Neural cell (in vitro differentiated cells): ENCODE measurements at regions not wholly inside any gene's neighbourhood (a gene's known extent, or its start where the extent isn't known, plus 50 kb on each side); places are given as distances from the start of the nearest gene placed in this dataset.

Source experiments
- H2AFZ ChIP-seq: fragments of 200-600, 300-800 bp; sonication (generic), shearing (Covaris generic); 2 replicates; pipeline ENCODE4 v1.6.0; 2014; ENCODE audit warnings: low read depth, mild to moderate bottlenecking, antibody characterized with exemption, low read length, moderate library complexity
- H3F3A ChIP-seq: fragments of 200-600 bp; shearing (Covaris generic); 2 replicates; pipeline ENCODE4 v1.6.1; 2016; ENCODE audit warnings: mild to moderate bottlenecking, moderate library complexity, mixed read lengths, antibody characterized with exemption, low read length; ENCODE audit not compliant: insufficient read depth, poor library complexity, severe bottlenecking
- H3K27ac ChIP-seq: fragments of 200-600, 300-800 bp; sonication (generic), shearing (Covaris generic); 2 replicates; pipeline ENCODE4 v1.5.1; 2014; ENCODE audit warnings: mild to moderate bottlenecking, low read length, moderate library complexity
- H3K27me3 ChIP-seq: fragments of 300-800, 200-600 bp; sonication (generic), shearing (Covaris generic); 2 replicates; pipeline ENCODE4 v1.6.0; 2014; ENCODE audit warnings: mild to moderate bottlenecking, low read depth, low read length, moderate library complexity; ENCODE audit not compliant: insufficient read depth
- H3K36me3 ChIP-seq: fragments of 300-800, 200-600 bp; sonication (generic), shearing (Covaris generic); 2 replicates; pipeline ENCODE4 v1.5.1; 2014; ENCODE audit warnings: mild to moderate bottlenecking, antibody characterized with exemption, low read length, moderate library complexity; ENCODE audit not compliant: insufficient read depth
- H3K4me2 ChIP-seq: fragments of 300-800, 200-600 bp; sonication (generic), shearing (Covaris generic); 2 replicates; pipeline ENCODE4 v1.6.0; 2014; ENCODE audit warnings: mild to moderate bottlenecking, low read length
- H3K4me3 ChIP-seq: fragments of 300-800, 200-600 bp; sonication (generic), shearing (Covaris generic); 2 replicates; pipeline ENCODE4 v1.5.1; 2014; ENCODE audit warnings: mild to moderate bottlenecking, low read length, moderate library complexity
- H3K79me2 ChIP-seq: fragments of 200-600 bp; shearing (Covaris generic); replicated peaks from 2 replicates; pipeline ENCODE4 v1.6.0; 2014; ENCODE audit warnings: mild to moderate bottlenecking, low read length, moderate library complexity; ENCODE audit not compliant: insufficient read depth
- H3K9ac ChIP-seq: fragments of 300-800, 200-600 bp; sonication (generic), shearing (Covaris generic); 2 replicates; pipeline ENCODE4 v1.6.1; 2016; ENCODE audit warnings: mild to moderate bottlenecking, low read length, mixed read lengths
- H3K9me2 ChIP-seq: fragments of 200-600 bp; shearing (Covaris generic); 2 replicates; pipeline ENCODE4 v1.6.1; 2016; ENCODE audit warnings: mild to moderate bottlenecking, low read length, mixed read lengths; ENCODE audit not compliant: insufficient read depth
- H3K9me3 ChIP-seq: fragments of 200-600, 300-800 bp; sonication (generic), shearing (Covaris generic); 2 replicates; pipeline ENCODE4 v1.6.1; 2016; ENCODE audit warnings: mild to moderate bottlenecking, mixed run types, low read length, moderate library complexity, mixed read lengths
- H4K20me1 ChIP-seq: fragments of 200-600 bp; shearing (Covaris generic); 2 replicates; pipeline ENCODE4 v1.6.1; 2016; ENCODE audit warnings: mild to moderate bottlenecking, mixed run types; ENCODE audit not compliant: insufficient read depth
- EP300 ChIP-seq: fragments of 450-650 bp; conservative IDR thresholded peaks from 2 replicates; pipeline ENCODE4 v1.6.1; 2014; ENCODE audit warnings: antibody characterized with exemption, mild to moderate bottlenecking, moderate library complexity; ENCODE audit not compliant: poor library complexity, severe bottlenecking
- EZH2 ChIP-seq: fragments of 200-600, 300-800 bp; shearing (Covaris generic), sonication (generic); IDR thresholded peaks from 2 replicates; pipeline ENCODE4 v1.6.1; 2014; ENCODE audit warnings: antibody characterized with exemption, low read length, borderline replicate concordance, mild to moderate bottlenecking; ENCODE audit not compliant: insufficient read depth, poor library complexity, severe bottlenecking
- MXI1 ChIP-seq: fragments of 450-650 bp; conservative IDR thresholded peaks from 2 replicates; pipeline ENCODE4 v1.6.1; 2014; ENCODE audit warnings: antibody characterized with exemption, mild to moderate bottlenecking; ENCODE audit not compliant: poor library complexity, severe bottlenecking
- POLR2AphosphoS5 ChIP-seq: IDR thresholded peaks from 2 replicates; pipeline ENCODE4 v1.6.1; 2012
- RAD21 ChIP-seq: fragments of 450-650 bp; conservative IDR thresholded peaks from 2 replicates; pipeline ENCODE4 v1.6.1; 2014; ENCODE audit warnings: antibody characterized with exemption, mild to moderate bottlenecking, moderate library complexity
- SMC3 ChIP-seq: fragments of 450-650 bp; conservative IDR thresholded peaks from 2 replicates; pipeline ENCODE4 v1.6.1; 2014; ENCODE audit warnings: antibody characterized with exemption, mild to moderate bottlenecking, moderate library complexity; ENCODE audit not compliant: poor library complexity
- TAF1 ChIP-seq: IDR thresholded peaks from 2 replicates; pipeline ENCODE4 v1.6.1; 2012; ENCODE audit warnings: low read depth
- TF ChIP-seq, protein P1 (sequence below): fragments of 450-650 bp; IDR thresholded peaks from 2 replicates; pipeline ENCODE4 v1.5.1; 2014; ENCODE audit warnings: antibody characterized with exemption, mild to moderate bottlenecking, moderate library complexity; ENCODE audit not compliant: poor library complexity, severe bottlenecking
- TF ChIP-seq, protein P2 (sequence below): IDR thresholded peaks from 2 replicates; pipeline ENCODE4 v1.6.1; 2012; ENCODE audit warnings: borderline replicate concordance

DNA sequence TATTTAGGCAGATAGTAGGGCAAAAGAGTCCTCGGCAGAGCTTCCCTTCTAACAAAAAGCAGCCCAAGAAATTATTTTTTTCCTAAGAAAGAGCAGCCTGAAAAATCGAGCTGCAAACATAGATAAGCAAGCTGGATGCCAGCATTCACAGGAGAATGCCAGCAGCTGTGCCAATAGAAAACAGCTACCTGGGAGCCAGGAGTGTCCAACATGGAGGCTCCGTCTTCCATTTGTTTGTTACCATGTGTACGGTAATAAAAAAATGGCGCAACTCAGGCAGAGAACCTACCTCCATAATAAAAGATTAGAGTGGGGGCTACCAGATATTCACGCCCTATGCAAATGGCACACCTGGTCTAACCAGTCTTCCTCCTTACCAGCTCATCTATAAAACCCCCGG, 77.6 kb upstream of the IPO5 start:
- TF ChIP-seq SMC3 (no peak), RAD21 (no peak)
- no peaks in the 10 kb centered on the region for H4K20me1 ChIP-seq
- no peak overlapping the region for H3K4me2 ChIP-seq
- H2AFZ ChIP-seq: no peak overlapping the region
- no peaks in the 10 kb centered on the region for H3K27me3 ChIP-seq
- H3K9me2 ChIP-seq: no peaks in the 10 kb centered on the region
- H3K4me3 ChIP-seq: no peak overlapping the region
- H3K36me3 ChIP-seq: no peaks in the 10 kb centered on the region
- no peak overlapping the region for H3K27ac ChIP-seq
- H3K9ac ChIP-seq: no peak overlapping the region
- no peaks in the 10 kb centered on the region for H3K79me2 ChIP-seq
- no peaks in the 10 kb centered on the region for H3F3A ChIP-seq
- no peaks in the 10 kb centered on the region for H3K9me3 ChIP-seq

DNA sequence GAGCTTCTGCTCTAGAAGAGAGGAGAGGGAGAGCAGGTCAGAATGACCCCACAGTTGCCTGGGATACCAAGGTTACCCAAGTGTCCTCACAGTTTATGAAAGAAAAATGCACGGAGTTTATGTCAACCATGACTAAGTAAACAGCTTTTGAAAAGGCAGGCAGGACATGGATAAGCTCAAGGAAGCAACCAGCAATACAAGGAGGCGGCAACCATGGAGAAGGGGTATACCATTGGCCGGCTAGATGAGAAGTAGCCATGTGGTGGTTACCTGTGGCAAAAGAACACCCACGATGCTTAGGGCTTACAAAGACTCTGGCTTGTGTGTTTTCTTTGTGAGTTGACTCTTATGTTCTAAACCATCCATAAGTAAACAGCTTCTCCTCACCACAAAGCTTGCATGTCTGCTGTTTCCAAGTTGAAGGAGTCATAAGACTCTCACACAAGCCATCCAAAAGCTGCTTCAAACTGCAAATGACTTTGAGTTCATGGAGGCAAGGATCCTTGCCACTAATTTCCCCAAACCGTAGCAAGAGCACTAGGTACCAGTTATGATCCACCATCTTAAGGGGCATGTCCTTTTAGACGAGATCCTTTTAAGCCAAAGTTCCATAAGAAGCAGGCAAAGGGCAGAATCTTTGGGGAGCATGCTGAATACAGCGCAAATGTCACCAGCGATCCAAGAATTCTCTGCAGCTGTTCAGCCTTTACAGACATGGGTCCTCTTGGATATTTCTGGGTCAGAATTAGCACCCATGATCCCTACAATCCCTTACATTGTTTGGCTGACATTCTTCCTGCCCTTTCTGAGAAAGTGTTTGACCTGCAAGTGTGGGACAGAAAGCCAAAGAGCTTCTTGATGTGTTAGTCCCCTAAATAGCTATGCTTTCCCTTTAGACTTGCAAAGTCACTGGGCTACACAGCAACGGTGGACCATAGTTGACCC, 74.8 kb upstream of the IPO5 start:
- Histone ChIP-seq H3K79me2 (no peaks in the 10 kb centered on the region), H4K20me1 (no peaks in the 10 kb centered on the region), H3F3A (no peaks in the 10 kb centered on the region), H3K27ac (no peak overlapping the region), H3K36me3 (no peaks in the 10 kb centered on the region), H3K9ac (no peak overlapping the region), H3K9me3 (no peaks in the 10 kb centered on the region), H2AFZ (no peak overlapping the region), H3K9me2 (no peaks in the 10 kb centered on the region), H3K4me2 (no peak overlapping the region), H3K4me3 (no peak overlapping the region), H3K27me3 (no peaks in the 10 kb centered on the region)
- TF ChIP-seq MXI1 (no peak), EP300 (no peak), RAD21 (no peak), TAF1 (no peak), POLR2AphosphoS5 (no peak), EZH2 (no peak), SMC3 (no peak)
- TF ChIP-seq, protein P1, sequence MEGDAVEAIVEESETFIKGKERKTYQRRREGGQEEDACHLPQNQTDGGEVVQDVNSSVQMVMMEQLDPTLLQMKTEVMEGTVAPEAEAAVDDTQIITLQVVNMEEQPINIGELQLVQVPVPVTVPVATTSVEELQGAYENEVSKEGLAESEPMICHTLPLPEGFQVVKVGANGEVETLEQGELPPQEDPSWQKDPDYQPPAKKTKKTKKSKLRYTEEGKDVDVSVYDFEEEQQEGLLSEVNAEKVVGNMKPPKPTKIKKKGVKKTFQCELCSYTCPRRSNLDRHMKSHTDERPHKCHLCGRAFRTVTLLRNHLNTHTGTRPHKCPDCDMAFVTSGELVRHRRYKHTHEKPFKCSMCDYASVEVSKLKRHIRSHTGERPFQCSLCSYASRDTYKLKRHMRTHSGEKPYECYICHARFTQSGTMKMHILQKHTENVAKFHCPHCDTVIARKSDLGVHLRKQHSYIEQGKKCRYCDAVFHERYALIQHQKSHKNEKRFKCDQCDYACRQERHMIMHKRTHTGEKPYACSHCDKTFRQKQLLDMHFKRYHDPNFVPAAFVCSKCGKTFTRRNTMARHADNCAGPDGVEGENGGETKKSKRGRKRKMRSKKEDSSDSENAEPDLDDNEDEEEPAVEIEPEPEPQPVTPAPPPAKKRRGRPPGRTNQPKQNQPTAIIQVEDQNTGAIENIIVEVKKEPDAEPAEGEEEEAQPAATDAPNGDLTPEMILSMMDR: no peak
- TF ChIP-seq, protein P2, sequence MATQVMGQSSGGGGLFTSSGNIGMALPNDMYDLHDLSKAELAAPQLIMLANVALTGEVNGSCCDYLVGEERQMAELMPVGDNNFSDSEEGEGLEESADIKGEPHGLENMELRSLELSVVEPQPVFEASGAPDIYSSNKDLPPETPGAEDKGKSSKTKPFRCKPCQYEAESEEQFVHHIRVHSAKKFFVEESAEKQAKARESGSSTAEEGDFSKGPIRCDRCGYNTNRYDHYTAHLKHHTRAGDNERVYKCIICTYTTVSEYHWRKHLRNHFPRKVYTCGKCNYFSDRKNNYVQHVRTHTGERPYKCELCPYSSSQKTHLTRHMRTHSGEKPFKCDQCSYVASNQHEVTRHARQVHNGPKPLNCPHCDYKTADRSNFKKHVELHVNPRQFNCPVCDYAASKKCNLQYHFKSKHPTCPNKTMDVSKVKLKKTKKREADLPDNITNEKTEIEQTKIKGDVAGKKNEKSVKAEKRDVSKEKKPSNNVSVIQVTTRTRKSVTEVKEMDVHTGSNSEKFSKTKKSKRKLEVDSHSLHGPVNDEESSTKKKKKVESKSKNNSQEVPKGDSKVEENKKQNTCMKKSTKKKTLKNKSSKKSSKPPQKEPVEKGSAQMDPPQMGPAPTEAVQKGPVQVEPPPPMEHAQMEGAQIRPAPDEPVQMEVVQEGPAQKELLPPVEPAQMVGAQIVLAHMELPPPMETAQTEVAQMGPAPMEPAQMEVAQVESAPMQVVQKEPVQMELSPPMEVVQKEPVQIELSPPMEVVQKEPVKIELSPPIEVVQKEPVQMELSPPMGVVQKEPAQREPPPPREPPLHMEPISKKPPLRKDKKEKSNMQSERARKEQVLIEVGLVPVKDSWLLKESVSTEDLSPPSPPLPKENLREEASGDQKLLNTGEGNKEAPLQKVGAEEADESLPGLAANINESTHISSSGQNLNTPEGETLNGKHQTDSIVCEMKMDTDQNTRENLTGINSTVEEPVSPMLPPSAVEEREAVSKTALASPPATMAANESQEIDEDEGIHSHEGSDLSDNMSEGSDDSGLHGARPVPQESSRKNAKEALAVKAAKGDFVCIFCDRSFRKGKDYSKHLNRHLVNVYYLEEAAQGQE: no peak
